Transverse colon (tissue), 4 donors: ENCODE measurements at regions not wholly inside any gene's neighbourhood (a gene's known extent, or its start where the extent isn't known, plus 50 kb on each side); places are given as distances from the start of the nearest gene placed in this dataset.
"Not testable (repeated sequence)": the region's sequence is repeated elsewhere in the genome, so short reads cannot be mapped to it uniquely, and the experiment has no call there.

Source experiments
- POLR2AphosphoS5 ChIP-seq, 3 donors: sonication (generic); formaldehyde crosslinking; IDR thresholded peaks; one replicate each; pipeline ENCODE4 v1.6.1; 2016; ENCODE audit warnings: antibody characterized with exemption in 3 of 3
- TF ChIP-seq, protein P1 (sequence below), 5 experiments: fragments of 200-600 bp in 3 of 5; fragments of 450-650 bp in 2 of 5; sonication (generic) in 3 of 5; IDR thresholded peaks; 1 replicate in 2 of 5; 2 replicates in 3 of 5; pipeline ENCODE4 v1.5.1; 2016 to 2017; ENCODE audit warnings: antibody characterized with exemption in 5 of 5, inconsistent platforms in 3 of 5, mild to moderate bottlenecking in 2 of 5, moderate library complexity in 1 of 5

DNA sequence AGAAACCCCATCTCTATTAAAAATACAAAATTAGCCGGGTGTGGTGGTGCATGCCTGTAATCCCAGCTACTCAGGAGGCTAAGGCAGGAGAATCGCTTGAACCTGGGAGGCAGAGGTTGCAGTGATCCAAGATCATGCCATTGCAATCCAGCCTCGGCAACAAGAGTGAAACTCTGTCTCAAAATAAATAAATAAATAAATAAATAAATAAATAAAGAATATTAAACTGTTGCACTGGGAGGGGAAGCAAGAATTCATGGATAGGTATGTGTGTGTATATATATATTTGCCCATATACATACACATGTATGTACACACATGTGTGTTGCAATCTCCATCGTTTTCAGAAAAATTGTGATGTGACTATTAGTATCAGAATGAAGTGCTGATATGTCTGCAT is 231.4 kb downstream of the CPS1 start:
- TF ChIP-seq, protein P1, sequence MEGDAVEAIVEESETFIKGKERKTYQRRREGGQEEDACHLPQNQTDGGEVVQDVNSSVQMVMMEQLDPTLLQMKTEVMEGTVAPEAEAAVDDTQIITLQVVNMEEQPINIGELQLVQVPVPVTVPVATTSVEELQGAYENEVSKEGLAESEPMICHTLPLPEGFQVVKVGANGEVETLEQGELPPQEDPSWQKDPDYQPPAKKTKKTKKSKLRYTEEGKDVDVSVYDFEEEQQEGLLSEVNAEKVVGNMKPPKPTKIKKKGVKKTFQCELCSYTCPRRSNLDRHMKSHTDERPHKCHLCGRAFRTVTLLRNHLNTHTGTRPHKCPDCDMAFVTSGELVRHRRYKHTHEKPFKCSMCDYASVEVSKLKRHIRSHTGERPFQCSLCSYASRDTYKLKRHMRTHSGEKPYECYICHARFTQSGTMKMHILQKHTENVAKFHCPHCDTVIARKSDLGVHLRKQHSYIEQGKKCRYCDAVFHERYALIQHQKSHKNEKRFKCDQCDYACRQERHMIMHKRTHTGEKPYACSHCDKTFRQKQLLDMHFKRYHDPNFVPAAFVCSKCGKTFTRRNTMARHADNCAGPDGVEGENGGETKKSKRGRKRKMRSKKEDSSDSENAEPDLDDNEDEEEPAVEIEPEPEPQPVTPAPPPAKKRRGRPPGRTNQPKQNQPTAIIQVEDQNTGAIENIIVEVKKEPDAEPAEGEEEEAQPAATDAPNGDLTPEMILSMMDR (IDR thresholded peaks at IDR 0.05): not testable (repeated sequence)
- not testable (repeated sequence) for TF ChIP-seq POLR2AphosphoS5 (IDR thresholded peaks at IDR 0.05)
